Naive B cell (primary cell): ENCODE measurements at regions not wholly inside any gene's neighbourhood (a gene's known extent, or its start where the extent isn't known, plus 50 kb on each side); places are given as distances from the start of the nearest gene placed in this dataset.

Experiments
- ATAC-seq, 2 donors: fragments of 150-1000 bp; cut with Tn5 transposase; 2 replicates each; pipeline ENCODE4 v1.10.0; 2021; ENCODE audit warnings: low read depth in 2 of 2, mild to moderate bottlenecking in 2 of 2, moderate library complexity in 2 of 2
- DNase-seq: peaks from one replicate; pipeline ENCODE4 v3.0.0; 2022
- H3K27ac Mint-ChIP-seq, 6 donors: one replicate each; pipeline ENCODE4 v1.8.0; 2020 to 2022; ENCODE audit warnings: mild to moderate bottlenecking in 6 of 6, mixed read lengths in 6 of 6, moderate library complexity in 5 of 6, inconsistent platforms in 2 of 6
- H3K27me3 Mint-ChIP-seq, 3 donors: one replicate each; pipeline ENCODE4 v1.8.0; 2021 to 2022; ENCODE audit warnings: mixed read lengths in 3 of 3, mild to moderate bottlenecking in 1 of 3
- H3K36me3 Mint-ChIP-seq, 2 donors: one replicate each; pipeline ENCODE4 v1.8.0; 2020 to 2022; ENCODE audit warnings: mixed read lengths in 2 of 2, inconsistent platforms in 1 of 2, mild to moderate bottlenecking in 1 of 2
- H3K4me1 Mint-ChIP-seq, 3 donors: one replicate each; pipeline ENCODE4 v1.8.0; 2020 to 2022; ENCODE audit warnings: mixed read lengths in 3 of 3, inconsistent platforms in 1 of 3, mild to moderate bottlenecking in 1 of 3, moderate library complexity in 1 of 3
- H3K4me3 Mint-ChIP-seq, 8 donors: one replicate each; pipeline ENCODE4 v1.8.0; 2020 to 2022; ENCODE audit warnings: mild to moderate bottlenecking in 8 of 8, mixed read lengths in 8 of 8, moderate library complexity in 8 of 8, inconsistent platforms in 2 of 8
- H3K9me3 Mint-ChIP-seq, 7 donors: one replicate each; pipeline ENCODE4 v1.8.0; 2020 to 2022; ENCODE audit warnings: mixed read lengths in 7 of 7, mild to moderate bottlenecking in 5 of 7, inconsistent platforms in 2 of 7, moderate library complexity in 1 of 7

- Mint-ChIP-seq H3K4me1 (no peaks in the 10 kb centered on the region), H3K4me3 (no peak overlapping the region), H3K36me3 (no peaks in the 10 kb centered on the region), H3K27me3 (no peaks in the 10 kb centered on the region), H3K27ac (no peak overlapping the region), H3K9me3 (peaks cover 0 to 6% (median 2%) of the 10 kb centered on the region in 7 donors)
- ATAC-seq, result no peak
- DNase-seq, result no peak
Observed at GRCh38 chr11:23653071-23653675, 792.9 kb upstream of the CCDC179 start.

- Mint-ChIP-seq H3K9me3 (peaks cover 0 to 7% (median 0%) of the 10 kb centered on the region in 7 donors), H3K27ac (no peak overlapping the region), H3K36me3 (no peaks in the 10 kb centered on the region)
Observed at GRCh38 chr11:23668324-23668723, 808.0 kb upstream of the CCDC179 start.

GRCh38 chr11:23673366-23673765 lies 813.1 kb upstream of the CCDC179 start:
- Mint-ChIP-seq H3K9me3 (no peaks in the 10 kb centered on the region), H3K27ac (no peak overlapping the region), H3K4me1 (no peaks in the 10 kb centered on the region), H3K4me3 (no peak overlapping the region), H3K36me3 (no peaks in the 10 kb centered on the region), H3K27me3 (no peaks in the 10 kb centered on the region)
- no peak for DNase-seq
- no peak for ATAC-seq

More at GRCh38 chr11:23668324-23668723, 808.0 kb upstream of the CCDC179 start:
- Mint-ChIP-seq H3K27me3 (no peaks in the 10 kb centered on the region), H3K4me1 (no peaks in the 10 kb centered on the region), H3K4me3 (no peak overlapping the region)
- no peak for DNase-seq
- ATAC-seq, result no peak

- Mint-ChIP-seq H3K27me3 (no peaks in the 10 kb centered on the region), H3K4me3 (no peak overlapping the region), H3K4me1 (no peaks in the 10 kb centered on the region), H3K9me3 (no peaks in the 10 kb centered on the region), H3K27ac (no peak overlapping the region), H3K36me3 (no peaks in the 10 kb centered on the region)
- ATAC-seq (no peak), DNase-seq (no peak)
Observed at GRCh38 chr11:23674866-23675265, 814.6 kb upstream of the CCDC179 start.

- Mint-ChIP-seq H3K36me3 (no peaks in the 10 kb centered on the region), H3K27me3 (no peaks in the 10 kb centered on the region), H3K9me3 (no peaks in the 10 kb centered on the region), H3K4me3 (no peak overlapping the region), H3K4me1 (no peaks in the 10 kb centered on the region), H3K27ac (no peak overlapping the region)
- ATAC-seq, result no peak
- DNase-seq, result no peak
Observed at GRCh38 chr11:23679041-23679440, 817.8 kb upstream of the LUZP2 start.

- Mint-ChIP-seq H3K27me3 (no peaks in the 10 kb centered on the region), H3K27ac (no peak overlapping the region), H3K4me1 (no peaks in the 10 kb centered on the region), H3K4me3 (peak overlapping the region in 1 of 8 donors; percentile 5), H3K36me3 (no peaks in the 10 kb centered on the region), H3K9me3 (no peaks in the 10 kb centered on the region)
- DNase-seq (no peak), ATAC-seq (no peak)
Observed at GRCh38 chr11:23679981-23680380, 816.9 kb upstream of the LUZP2 start.

GRCh38 chr11:23680488-23681230 lies 816.2 kb upstream of the LUZP2 start:
- Mint-ChIP-seq H3K9me3 (no peaks in the 10 kb centered on the region), H3K36me3 (no peaks in the 10 kb centered on the region), H3K4me1 (no peaks in the 10 kb centered on the region), H3K27ac (peak overlapping the region in 1 of 6 donors; percentile 53), H3K4me3 (no peak overlapping the region), H3K27me3 (no peaks in the 10 kb centered on the region)
- DNase-seq (no peak), ATAC-seq (no peak)

GRCh38 chr11:23684701-23685100 lies 812.2 kb upstream of the LUZP2 start:
- ATAC-seq (no peak), DNase-seq (no peak)
- Mint-ChIP-seq H3K27ac (no peak overlapping the region), H3K9me3 (no peaks in the 10 kb centered on the region), H3K4me3 (no peak overlapping the region), H3K4me1 (no peaks in the 10 kb centered on the region), H3K27me3 (no peaks in the 10 kb centered on the region), H3K36me3 (no peaks in the 10 kb centered on the region)

GRCh38 chr11:23687991-23688390 lies 808.9 kb upstream of the LUZP2 start:
- no peak overlapping the region for H3K4me3 Mint-ChIP-seq
- no peak overlapping the region for H3K27ac Mint-ChIP-seq

GRCh38 chr11:23688411-23688810 lies 808.4 kb upstream of the LUZP2 start:
- Mint-ChIP-seq H3K27ac (no peak overlapping the region), H3K4me3 (no peak overlapping the region), H3K4me1 (no peaks in the 10 kb centered on the region), H3K9me3 (peaks cover 0 to 6% (median 0%) of the 10 kb centered on the region in 7 donors), H3K36me3 (no peaks in the 10 kb centered on the region), H3K27me3 (no peaks in the 10 kb centered on the region)
- ATAC-seq, result no peak
- DNase-seq, result no peak

More at GRCh38 chr11:23687991-23688390, 808.9 kb upstream of the LUZP2 start:
- H3K9me3 Mint-ChIP-seq, result peaks cover 0 to 6% (median 0%) of the 10 kb centered on the region in 7 donors
- no peaks in the 10 kb centered on the region for H3K27me3 Mint-ChIP-seq
- no peaks in the 10 kb centered on the region for H3K4me1 Mint-ChIP-seq
- DNase-seq (no peak), ATAC-seq (no peak)
- H3K36me3 Mint-ChIP-seq, result no peaks in the 10 kb centered on the region

- no peak for ATAC-seq
- H3K27ac Mint-ChIP-seq, result no peak overlapping the region
- no peak overlapping the region for H3K4me3 Mint-ChIP-seq
Observed at GRCh38 chr11:23688835-23689234, 808.0 kb upstream of the LUZP2 start.

GRCh38 chr11:23696688-23697415 lies 800.0 kb upstream of the LUZP2 start:
- DNase-seq (no peak), ATAC-seq (no peak)
- Mint-ChIP-seq H3K36me3 (no peaks in the 10 kb centered on the region), H3K27me3 (no peaks in the 10 kb centered on the region), H3K27ac (no peak overlapping the region), H3K4me1 (no peaks in the 10 kb centered on the region), H3K4me3 (no peak overlapping the region), H3K9me3 (peaks cover 0 to 6% (median 0%) of the 10 kb centered on the region in 7 donors)

More at GRCh38 chr11:23688835-23689234, 808.0 kb upstream of the LUZP2 start:
- DNase-seq, result no peak
- H3K4me1 Mint-ChIP-seq, result no peaks in the 10 kb centered on the region
- no peaks in the 10 kb centered on the region for H3K27me3 Mint-ChIP-seq
- peaks cover 0 to 6% (median 0%) of the 10 kb centered on the region in 7 donors for H3K9me3 Mint-ChIP-seq
- H3K36me3 Mint-ChIP-seq, result no peaks in the 10 kb centered on the region

- no peaks in the 10 kb centered on the region for H3K27me3 Mint-ChIP-seq
- no peak for ATAC-seq
- H3K4me3 Mint-ChIP-seq, result no peak overlapping the region
- H3K4me1 Mint-ChIP-seq, result no peaks in the 10 kb centered on the region
- DNase-seq, result no peak
- no peaks in the 10 kb centered on the region for H3K36me3 Mint-ChIP-seq
- no peak overlapping the region for H3K27ac Mint-ChIP-seq
- peaks cover 0 to 4% (median 2%) of the 10 kb centered on the region in 7 donors for H3K9me3 Mint-ChIP-seq
Observed at GRCh38 chr11:23704183-23704582, 792.7 kb upstream of the LUZP2 start.

GRCh38 chr11:23711981-23712380 lies 784.9 kb upstream of the LUZP2 start:
- peaks cover 0 to 10% (median 7%) of the 10 kb centered on the region in 7 donors for H3K9me3 Mint-ChIP-seq
- DNase-seq, result no peak
- no peak overlapping the region for H3K4me3 Mint-ChIP-seq

More at GRCh38 chr11:23711981-23712380, 784.9 kb upstream of the LUZP2 start:
- Mint-ChIP-seq H3K4me1 (no peaks in the 10 kb centered on the region), H3K27me3 (no peaks in the 10 kb centered on the region), H3K36me3 (no peaks in the 10 kb centered on the region), H3K27ac (no peak overlapping the region)
- no peak for ATAC-seq
